ENCODE measurements at regions not wholly inside any gene's neighbourhood (a gene's known extent, or its start where the extent isn't known, plus 50 kb on each side); places are given as distances from the start of the nearest gene placed in this dataset.
"Not testable (repeated sequence)": the region's sequence is repeated elsewhere in the genome, so short reads cannot be mapped to it uniquely, and the experiment has no call there.

DNA sequence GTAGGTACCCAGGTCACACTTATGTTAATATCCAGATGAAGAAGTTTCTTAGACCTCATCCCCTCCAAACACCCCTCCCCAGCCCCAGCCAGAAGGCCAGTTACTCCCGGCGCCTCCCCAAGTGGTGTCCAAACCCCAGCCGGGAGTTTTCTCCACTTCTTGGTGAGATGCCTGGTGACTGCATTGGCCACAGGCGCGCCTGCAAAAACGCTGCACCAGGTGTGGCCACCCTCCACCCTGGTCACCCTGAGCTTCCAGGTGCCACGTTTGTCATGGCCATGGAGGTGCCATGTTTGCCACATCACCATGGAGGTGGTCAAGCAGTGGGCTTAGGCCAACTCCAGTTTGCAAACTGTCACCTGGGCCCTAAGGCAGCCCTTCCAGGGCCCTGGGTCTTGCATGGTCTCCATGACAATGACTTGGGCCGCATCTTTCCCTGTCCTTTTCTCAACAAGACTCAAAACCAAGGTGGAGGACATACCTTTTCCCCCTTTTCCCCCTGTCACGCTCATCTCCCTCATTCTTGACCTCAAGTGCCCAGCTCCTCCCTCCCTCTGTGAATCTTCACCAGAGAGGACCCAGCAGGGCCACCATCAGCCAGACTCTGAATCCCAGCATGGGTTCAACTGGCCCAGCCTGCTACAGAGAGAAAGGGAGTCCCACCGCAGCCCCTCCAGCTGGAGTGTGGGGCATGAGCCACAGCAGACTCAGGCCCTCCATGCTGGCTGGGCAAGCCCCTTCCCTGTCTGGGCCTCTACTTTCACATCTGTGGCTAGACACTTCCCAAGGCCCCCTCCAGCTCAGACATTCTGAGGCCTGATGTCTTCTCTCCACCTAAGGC lies 125.9 kb upstream of the ZBTB40 start:
- in situ Hi-C loops (cut with HindIII; ENCODE audit: low sequenced_read_pairs) = no loop called here
- DNase-seq (ENCODE audit: low spot score) = no peak

- DNase-seq (ENCODE audit: low spot score) = no peak
- in situ Hi-C loops (cut with HindIII; ENCODE audit: low sequenced_read_pairs) = no loop called here
Measured at GRCh38 chr1:22326372-22326915, 125.2 kb upstream of the ZBTB40 start.

DNA sequence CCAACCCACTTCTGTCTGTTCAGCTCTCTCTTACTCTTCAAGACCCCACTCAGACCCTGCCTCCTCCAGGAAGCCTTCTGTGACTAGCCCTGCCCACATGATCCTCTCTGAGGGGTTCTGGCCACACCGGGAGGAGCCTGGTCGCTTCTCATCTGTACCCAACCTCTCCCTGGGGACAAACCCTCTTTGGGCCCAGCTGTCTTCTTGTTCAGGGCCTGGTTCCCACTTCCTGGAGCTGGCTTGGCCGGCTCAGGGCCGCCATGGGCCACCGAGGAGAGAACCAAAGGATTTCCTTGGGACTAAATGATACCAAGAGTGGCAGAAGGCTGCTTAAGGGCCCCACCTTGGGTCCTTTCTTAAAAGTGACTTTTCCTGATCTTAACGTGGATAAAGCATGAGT lies 124.7 kb upstream of the ZBTB40 start:
- in situ Hi-C loops (cut with HindIII; ENCODE audit: low sequenced_read_pairs) = no loop called here
- no peak for DNase-seq (ENCODE audit: low spot score)

GRCh38 chr1:22327411-22327810 lies 124.2 kb upstream of the ZBTB40 start:
- in situ Hi-C loops (cut with HindIII; ENCODE audit: low sequenced_read_pairs) = no loop called here
- DNase-seq (ENCODE audit: low spot score) = no peak

- no peak for DNase-seq (ENCODE audit: low spot score)
- in situ Hi-C loops (cut with HindIII; ENCODE audit: low sequenced_read_pairs) = no loop called here
Measured at GRCh38 chr1:22328331-22329147, 123.1 kb upstream of the ZBTB40 start.

GRCh38 chr1:22329148-22329515 lies 122.5 kb upstream of the ZBTB40 start:
- in situ Hi-C loops (cut with HindIII; ENCODE audit: low sequenced_read_pairs) = no loop called here

GRCh38 chr1:22330092-22330759 lies 121.4 kb upstream of the ZBTB40 start:
- no peak for DNase-seq (ENCODE audit: low spot score)
- in situ Hi-C loops (cut with HindIII; ENCODE audit: low sequenced_read_pairs) = no loop called here

More at GRCh38 chr1:22329148-22329515, 122.5 kb upstream of the ZBTB40 start:
- DNase-seq (ENCODE audit: low spot score) = no peak

GRCh38 chr1:22330760-22331119 lies 120.9 kb upstream of the ZBTB40 start:
- no peak for DNase-seq (ENCODE audit: low spot score)
- in situ Hi-C loops (cut with HindIII; ENCODE audit: low sequenced_read_pairs) = no loop called here

DNA sequence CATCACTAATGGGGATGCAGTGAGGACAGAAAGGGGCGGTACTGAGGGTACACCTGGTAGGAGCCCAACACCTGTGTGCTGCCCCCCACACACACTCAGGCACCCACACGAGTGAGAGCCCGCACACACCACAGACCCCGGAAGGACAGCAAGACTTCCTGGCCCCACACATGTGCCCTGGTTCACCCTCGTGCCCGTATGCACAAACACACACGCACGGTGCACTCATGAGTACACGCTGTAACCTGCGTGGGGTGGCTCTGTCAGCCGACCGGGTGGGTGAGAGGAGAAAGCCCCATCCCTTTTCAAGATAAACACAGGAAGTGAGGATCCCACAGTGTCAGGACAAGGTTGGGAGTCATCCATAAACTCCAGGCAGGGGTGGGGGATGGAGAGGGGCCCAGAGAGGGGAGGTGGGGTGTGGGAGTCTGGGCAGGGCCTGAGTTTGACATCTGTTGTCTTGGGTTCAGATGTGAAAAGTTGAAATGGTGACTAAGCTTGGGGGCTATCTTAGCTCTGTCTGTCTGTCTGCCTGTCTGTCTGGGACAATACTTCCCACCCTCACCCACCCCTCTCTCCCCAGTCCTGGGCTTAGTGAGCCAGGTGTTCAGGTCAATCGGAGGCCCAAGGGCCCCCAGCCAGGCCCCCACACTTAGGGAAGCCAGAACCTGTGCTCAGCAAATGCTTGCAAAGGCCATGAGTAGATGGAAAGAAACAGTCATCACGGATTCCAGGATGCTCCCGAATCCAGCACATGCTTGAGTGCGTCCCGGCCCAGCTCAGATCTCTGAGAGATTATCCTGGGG lies 119.8 kb upstream of the ZBTB40 start:
- DNase-seq (ENCODE audit: low spot score) = no peak
- in situ Hi-C loops (cut with HindIII; ENCODE audit: low sequenced_read_pairs) = no loop called here

- no peak for DNase-seq (ENCODE audit: low spot score)
- in situ Hi-C loops (cut with HindIII; ENCODE audit: low sequenced_read_pairs) = no loop called here
Measured at GRCh38 chr1:22332424-22332717, 119.3 kb upstream of the ZBTB40 start.

- DNase-seq (ENCODE audit: low spot score) = no peak
- in situ Hi-C loops (cut with HindIII; ENCODE audit: low sequenced_read_pairs) = no loop called here
Measured at GRCh38 chr1:22332795-22333499, 118.7 kb upstream of the ZBTB40 start.

GRCh38 chr1:22333516-22334121 lies 118.0 kb upstream of the ZBTB40 start:
- in situ Hi-C loops (cut with HindIII; ENCODE audit: low sequenced_read_pairs) = no loop called here
- no peak for DNase-seq (ENCODE audit: low spot score)

- in situ Hi-C loops (cut with HindIII; ENCODE audit: low sequenced_read_pairs) = no loop called here
Measured at GRCh38 chr1:22334860-22335550, 116.6 kb upstream of the ZBTB40 start.

GRCh38 chr1:22336274-22336673 lies 115.4 kb upstream of the ZBTB40 start:
- in situ Hi-C loops (cut with HindIII; ENCODE audit: low sequenced_read_pairs); DNase-seq (ENCODE audit: low spot score): not testable (repeated sequence)

More at GRCh38 chr1:22334860-22335550, 116.6 kb upstream of the ZBTB40 start:
- no peak for DNase-seq (ENCODE audit: low spot score)

- in situ Hi-C loops (cut with HindIII; ENCODE audit: low sequenced_read_pairs); DNase-seq (ENCODE audit: low spot score): not testable (repeated sequence)
Measured at GRCh38 chr1:22336696-22337545, 114.7 kb upstream of the ZBTB40 start.

- no peak for DNase-seq (ENCODE audit: low spot score)
- in situ Hi-C loops (cut with HindIII; ENCODE audit: low sequenced_read_pairs) = no loop called here
Measured at GRCh38 chr1:22338071-22338765, 113.4 kb upstream of the ZBTB40 start.
